Right lobe of liver (tissue), 4 donors: ENCODE measurements at regions not wholly inside any gene's neighbourhood (a gene's known extent, or its start where the extent isn't known, plus 50 kb on each side); places are given as distances from the start of the nearest gene placed in this dataset.

Experiments
- POLR2A ChIP-seq: fragments of 450-650 bp; IDR thresholded peaks from one replicate; pipeline ENCODE4 v1.6.1; 2017; ENCODE audit warnings: antibody characterized with exemption, mild to moderate bottlenecking
- TF ChIP-seq, protein P1 (sequence below), 4 donors: fragments of 200-600 bp in 3 of 4; fragments of 450-650 bp in 1 of 4; IDR thresholded peaks; one replicate each; pipeline versions ENCODE4 v1.5.1 to v1.8.0; 2016 to 2022; ENCODE audit warnings: antibody characterized with exemption in 4 of 4, mild to moderate bottlenecking in 2 of 4
- donor health status: DM: no; HTN: no; CAD: no.
- donor health status: DM: no; HTN: no; CAD: no.
- donor health status: DM: no; HTN: yes; CAD: no.

DNA sequence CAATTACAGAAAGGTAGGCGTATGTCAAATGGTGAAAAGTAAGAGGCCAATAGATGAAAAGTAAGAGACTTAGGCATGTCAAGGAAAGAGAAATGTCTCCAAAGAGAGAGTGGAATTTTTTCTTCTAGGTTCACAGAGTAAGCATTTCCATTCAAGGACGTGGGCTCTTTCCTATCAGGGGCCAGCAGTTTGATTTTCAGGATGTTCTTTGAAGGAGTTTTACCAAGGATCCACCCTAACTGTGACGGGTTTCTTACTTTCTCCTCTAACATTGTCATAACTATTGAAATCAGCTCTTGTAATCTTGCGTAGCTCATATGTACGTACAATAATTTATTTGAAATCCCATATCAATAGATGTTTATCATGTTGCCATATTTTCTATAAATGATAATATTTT is 2112.2 kb upstream of the RAG2 start:
- TF ChIP-seq POLR2A, result no peak
- TF ChIP-seq, protein P1, sequence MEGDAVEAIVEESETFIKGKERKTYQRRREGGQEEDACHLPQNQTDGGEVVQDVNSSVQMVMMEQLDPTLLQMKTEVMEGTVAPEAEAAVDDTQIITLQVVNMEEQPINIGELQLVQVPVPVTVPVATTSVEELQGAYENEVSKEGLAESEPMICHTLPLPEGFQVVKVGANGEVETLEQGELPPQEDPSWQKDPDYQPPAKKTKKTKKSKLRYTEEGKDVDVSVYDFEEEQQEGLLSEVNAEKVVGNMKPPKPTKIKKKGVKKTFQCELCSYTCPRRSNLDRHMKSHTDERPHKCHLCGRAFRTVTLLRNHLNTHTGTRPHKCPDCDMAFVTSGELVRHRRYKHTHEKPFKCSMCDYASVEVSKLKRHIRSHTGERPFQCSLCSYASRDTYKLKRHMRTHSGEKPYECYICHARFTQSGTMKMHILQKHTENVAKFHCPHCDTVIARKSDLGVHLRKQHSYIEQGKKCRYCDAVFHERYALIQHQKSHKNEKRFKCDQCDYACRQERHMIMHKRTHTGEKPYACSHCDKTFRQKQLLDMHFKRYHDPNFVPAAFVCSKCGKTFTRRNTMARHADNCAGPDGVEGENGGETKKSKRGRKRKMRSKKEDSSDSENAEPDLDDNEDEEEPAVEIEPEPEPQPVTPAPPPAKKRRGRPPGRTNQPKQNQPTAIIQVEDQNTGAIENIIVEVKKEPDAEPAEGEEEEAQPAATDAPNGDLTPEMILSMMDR (IDR thresholded peaks at IDR 0.05), result no peak
